ENCODE measurements at regions not wholly inside any gene's neighbourhood (a gene's known extent, or its start where the extent isn't known, plus 50 kb on each side); places are given as distances from the start of the nearest gene placed in this dataset.

DNA sequence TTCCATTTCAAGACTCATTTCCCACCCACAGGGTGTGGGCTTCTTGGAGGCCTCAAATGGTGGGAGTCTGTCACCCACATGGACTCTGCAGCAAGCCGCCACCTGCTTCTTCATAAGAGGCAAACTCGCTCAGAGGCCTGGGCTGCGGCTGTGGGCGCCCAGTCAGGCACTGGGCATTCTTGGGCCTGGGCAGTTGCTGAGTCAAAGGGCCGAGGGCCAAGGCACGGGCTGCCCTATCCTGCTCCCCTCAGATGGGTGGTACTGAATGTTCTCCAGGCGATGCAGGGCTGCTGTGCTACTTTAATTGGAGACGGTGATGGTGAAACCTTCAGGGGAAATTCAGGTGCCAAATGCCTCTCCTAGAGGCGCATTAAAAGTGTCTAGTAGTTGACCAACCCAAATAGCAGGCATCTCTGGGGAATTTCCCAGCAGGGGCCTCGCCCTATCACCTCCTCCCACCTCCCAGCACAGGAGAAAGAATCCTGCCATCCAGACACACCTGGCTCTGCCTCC is 57.9 kb downstream of the MAFB start:
- Histone ChIP-seq H3K4me2 (ENCODE audit: insufficient read depth, low read length) (no peak overlapping the region), H3K4me3 (replicated peaks in 1 of 3; ENCODE audit: insufficient read depth in 1 of 3, low read depth in 1 of 3, low read length in 3 of 3) (no peak overlapping the region), H4K20me1 (replicated peaks; ENCODE audit: control insufficient read depth, extremely low read depth, insufficient read depth, low read length) (no peaks in the 10 kb centered on the region), H3K36me3 (ENCODE audit: control insufficient read depth in 2 of 2, extremely low read depth in 1 of 2, insufficient read depth in 2 of 2, low read length in 2 of 2) (no peaks in the 10 kb centered on the region), H2AFZ (ENCODE audit: low read depth, low read length) (no peak overlapping the region), H3K9me3 (replicated peaks; ENCODE audit: control insufficient read depth, insufficient read depth, low read length) (no peaks in the 10 kb centered on the region), H3K27ac (ENCODE audit: insufficient read depth, low read depth, low read length) (no peak overlapping the region), H3K4me1 (ENCODE audit: control insufficient read depth, extremely low read depth, insufficient read depth, low read length) (no peaks in the 10 kb centered on the region), H3K9me1 (replicated peaks; ENCODE audit: control insufficient read depth, extremely low read depth, insufficient read depth, low read length) (no peaks in the 10 kb centered on the region), H3K27me3 (ENCODE audit: control insufficient read depth in 2 of 2, insufficient read depth in 2 of 2, low read length in 2 of 2) (peaks cover 4 to 5% of the 10 kb centered on the region in 2 experiments), H3K9ac (replicated peaks; ENCODE audit: extremely low read depth, insufficient read depth, low read length) (no peak overlapping the region), H3K79me2 (ENCODE audit: control insufficient read depth, insufficient read depth, low read length) (no peaks in the 10 kb centered on the region)
- intact Hi-C loops (cut with micrococcal nuclease) (no loop called here), dilution Hi-C loops (cut with MboI; ENCODE audit: extremely low pct_ligation_motif_present, low sequenced_read_pairs) (no loop called here)
- ChIA-PET CTCF (no interaction called here), POLR2A (no interaction called here)
- no peak for DNase-seq (ENCODE audit: low read depth, low spot score)
- BruUV-seq (replicated peaks) = no TSS peak
- no peak for FAIRE-seq
- TF ChIP-seq GATA2 (IDR thresholded peaks at IDR 0.05; ENCODE audit: insufficient read depth, insufficient read length, low read depth, low read length) = no peak
- TF ChIP-seq CTCF (IDR thresholded peaks at IDR 0.05; ENCODE audit: extremely low read depth in 1 of 2, insufficient read depth in 1 of 2, low read depth in 1 of 2, low read length in 2 of 2) = no peak
- TF ChIP-seq MAX (IDR thresholded peaks at IDR 0.05; ENCODE audit: insufficient read depth, insufficient read length) = no peak
- no peak for TF ChIP-seq FOS (IDR thresholded peaks at IDR 0.05; ENCODE audit: borderline replicate concordance, insufficient read depth, low read length)
- no peak for TF ChIP-seq JUN (IDR thresholded peaks at IDR 0.05; ENCODE audit: borderline replicate concordance, insufficient read depth, insufficient read length, low read depth)
- TF ChIP-seq POLR2AphosphoS5 (IDR thresholded peaks at IDR 0.05; ENCODE audit: insufficient read depth, low read depth, low read length) = no peak
- no peak for TF ChIP-seq EZH2 (IDR thresholded peaks at IDR 0.05; ENCODE audit: borderline replicate concordance, low read depth, low read length, severe bottlenecking)
- no peak for TF ChIP-seq MYC (IDR thresholded peaks at IDR 0.05; ENCODE audit: low read depth, low read length)
- no peak for TF ChIP-seq POLR2A (IDR thresholded peaks at IDR 0.05; ENCODE audit: low read depth, low read length)
